PC-9 (cell line): ENCODE measurements at regions not wholly inside any gene's neighbourhood (a gene's known extent, or its start where the extent isn't known, plus 50 kb on each side); places are given as distances from the start of the nearest gene placed in this dataset.

Source experiments
- BruUV-seq: library from RNA; stranded (reverse); fragments of 400-500 nt; replicated peaks from 2 replicates; lab custom pipeline; 2021; lab: Mats Ljungman, UMichigan
- CTCF ChIA-PET: fragments of 300-600 bp; sonication (Branson Sonifier 250); formaldehyde crosslinking; loops from one replicate; lab custom pipeline; 2022; ENCODE audit warnings: antibody characterized with exemption; lab: Charles Lee
- POLR2A ChIA-PET: fragments of 300-600 bp; sonication (Branson Sonifier 250); formaldehyde crosslinking; loops from one replicate; lab custom pipeline; 2022; ENCODE audit warnings: antibody characterized with exemption; ENCODE audit not compliant: unreplicated experiment; lab: Charles Lee
- DNase-seq, 2 experiments: peaks; one replicate each; pipeline versions ENCODE4 v3.0.0 to v3.0.0-alpha.2; 2015 to 2022; ENCODE audit warnings: mixed read lengths in 1 of 2
- H2AFZ ChIP-seq: fragments of 200-600 bp; sonication (generic); 2 replicates; pipeline ENCODE4 v1.8.1; 2017; ENCODE audit warnings: antibody characterized with exemption
- H3F3A ChIP-seq: fragments of 200-600 bp; sonication (generic); 2 replicates; pipeline ENCODE4 v1.8.1; 2017; ENCODE audit warnings: antibody characterized with exemption, mild to moderate bottlenecking, low read depth; ENCODE audit not compliant: insufficient read depth
- H3K27ac ChIP-seq: fragments of 200-600 bp; sonication (generic); 2 replicates; pipeline ENCODE4 v1.6.1; 2016; ENCODE audit warnings: mixed run types
- H3K27me3 ChIP-seq: fragments of 200-600 bp; sonication (generic); 2 replicates; pipeline ENCODE4 v1.6.1; 2016; ENCODE audit warnings: low read depth, mixed run types; ENCODE audit not compliant: insufficient read depth
- H3K36me3 ChIP-seq: fragments of 200-600 bp; sonication (generic); 2 replicates; pipeline ENCODE4 v1.6.1; 2016; ENCODE audit warnings: low read depth, mixed run types
- H3K4me1 ChIP-seq: fragments of 200-600 bp; sonication (generic); replicated peaks from 2 replicates; pipeline ENCODE4 v1.6.1; 2016; ENCODE audit warnings: mixed run types; ENCODE audit not compliant: insufficient read depth
- H3K4me2 ChIP-seq: fragments of 200-600 bp; sonication (generic); 2 replicates; pipeline ENCODE4 v1.6.1; 2017; ENCODE audit warnings: mixed run types
- H3K4me3 ChIP-seq: fragments of 200-600 bp; sonication (generic); 2 replicates; pipeline ENCODE4 v1.6.1; 2016; ENCODE audit warnings: mixed run types
- H3K79me2 ChIP-seq: fragments of 200-600 bp; sonication (generic); 2 replicates; pipeline ENCODE4 v1.6.1; 2017; ENCODE audit warnings: low read depth, mixed run types
- H3K9me2 ChIP-seq: fragments of 200-600 bp; sonication (generic); 2 replicates; pipeline ENCODE4 v1.8.1; 2017; ENCODE audit warnings: mild to moderate bottlenecking; ENCODE audit not compliant: insufficient read depth
- H3K9me3 ChIP-seq: fragments of 200-600 bp; sonication (generic); 2 replicates; pipeline ENCODE4 v1.8.1; 2016; ENCODE audit warnings: low read depth; ENCODE audit not compliant: insufficient read depth
- H4K20me1 ChIP-seq: fragments of 200-600 bp; sonication (generic); 2 replicates; pipeline ENCODE4 v1.8.1; 2017; ENCODE audit not compliant: insufficient read depth
- EZH2 ChIP-seq: fragments of 200-600 bp; sonication (generic); IDR thresholded peaks from 2 replicates; pipeline ENCODE4 v1.8.0; 2017; ENCODE audit warnings: antibody characterized with exemption, low read depth
- intact Hi-C: fragments of 100-400 bp; cut with micrococcal nuclease; formaldehyde crosslinking; loops from one replicate; pipeline ENCODE4 v1.10.0; 2022; ENCODE audit not compliant: unreplicated experiment
- TF ChIP-seq, protein P1 (sequence below): fragments of 200-600 bp; sonication (generic); conservative IDR thresholded peaks from 2 replicates; pipeline ENCODE4 v1.6.1; 2017; ENCODE audit warnings: mixed run types, antibody characterized with exemption, mild to moderate bottlenecking, moderate library complexity

DNA sequence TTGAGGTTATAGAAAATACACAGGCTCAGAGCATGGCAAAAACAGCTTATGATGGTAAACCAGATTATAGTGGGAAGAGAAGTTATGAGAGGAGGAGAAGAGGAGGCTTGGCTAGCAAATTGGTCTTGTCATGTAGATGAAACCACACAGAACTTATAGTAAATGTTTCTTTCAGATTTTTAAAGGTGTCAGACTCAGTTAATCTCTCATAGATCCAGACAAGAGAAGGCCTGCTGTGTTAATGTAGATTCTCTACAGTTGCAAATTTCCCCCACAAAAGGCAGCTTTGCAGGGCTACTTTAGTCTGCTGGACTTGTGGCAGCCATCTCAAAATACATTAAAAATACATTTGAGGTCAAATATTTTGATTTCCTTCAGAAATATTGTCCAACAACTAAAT is 1731.7 kb downstream of the ARAP2 start:
- H3K4me2 ChIP-seq = no peak overlapping the region
- TF ChIP-seq, protein P1, sequence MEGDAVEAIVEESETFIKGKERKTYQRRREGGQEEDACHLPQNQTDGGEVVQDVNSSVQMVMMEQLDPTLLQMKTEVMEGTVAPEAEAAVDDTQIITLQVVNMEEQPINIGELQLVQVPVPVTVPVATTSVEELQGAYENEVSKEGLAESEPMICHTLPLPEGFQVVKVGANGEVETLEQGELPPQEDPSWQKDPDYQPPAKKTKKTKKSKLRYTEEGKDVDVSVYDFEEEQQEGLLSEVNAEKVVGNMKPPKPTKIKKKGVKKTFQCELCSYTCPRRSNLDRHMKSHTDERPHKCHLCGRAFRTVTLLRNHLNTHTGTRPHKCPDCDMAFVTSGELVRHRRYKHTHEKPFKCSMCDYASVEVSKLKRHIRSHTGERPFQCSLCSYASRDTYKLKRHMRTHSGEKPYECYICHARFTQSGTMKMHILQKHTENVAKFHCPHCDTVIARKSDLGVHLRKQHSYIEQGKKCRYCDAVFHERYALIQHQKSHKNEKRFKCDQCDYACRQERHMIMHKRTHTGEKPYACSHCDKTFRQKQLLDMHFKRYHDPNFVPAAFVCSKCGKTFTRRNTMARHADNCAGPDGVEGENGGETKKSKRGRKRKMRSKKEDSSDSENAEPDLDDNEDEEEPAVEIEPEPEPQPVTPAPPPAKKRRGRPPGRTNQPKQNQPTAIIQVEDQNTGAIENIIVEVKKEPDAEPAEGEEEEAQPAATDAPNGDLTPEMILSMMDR = no peak
- TF ChIP-seq EZH2 = no peak
- no peak overlapping the region for H3K4me3 ChIP-seq
- intact Hi-C loops = no loop called here
- H3K36me3 ChIP-seq = no peaks in the 10 kb centered on the region
- CTCF ChIA-PET = no interaction called here
- no peaks in the 10 kb centered on the region for H3K27me3 ChIP-seq
- no peaks in the 10 kb centered on the region for H3K9me2 ChIP-seq
- no peaks in the 10 kb centered on the region for H3K4me1 ChIP-seq
- H2AFZ ChIP-seq = no peak overlapping the region
- no peak for DNase-seq
- BruUV-seq = no TSS peak
- H3K27ac ChIP-seq = no peak overlapping the region
- POLR2A ChIA-PET = no interaction called here
- H3K9me3 ChIP-seq = no peaks in the 10 kb centered on the region
- H3F3A ChIP-seq = no peaks in the 10 kb centered on the region
- H3K79me2 ChIP-seq = no peaks in the 10 kb centered on the region
- H4K20me1 ChIP-seq = no peaks in the 10 kb centered on the region

- no peaks in the 10 kb centered on the region; the same call in 1 of the 2 replicates for H4K20me1 ChIP-seq
- H2AFZ ChIP-seq = no peak overlapping the region
- BruUV-seq = no TSS peak
- intact Hi-C loops = no loop called here
- H3K27me3 ChIP-seq = no peaks in the 10 kb centered on the region
- H3K27ac ChIP-seq = no peak overlapping the region
- no peaks in the 10 kb centered on the region for H3K9me2 ChIP-seq
- ChIA-PET POLR2A (no interaction called here), CTCF (no interaction called here)
- no peaks in the 10 kb centered on the region for H3K79me2 ChIP-seq
- no peak for DNase-seq
- no peaks in the 10 kb centered on the region for H3K36me3 ChIP-seq
- no peak overlapping the region for H3K4me3 ChIP-seq
- TF ChIP-seq, protein P1 = no peak
- no peak for TF ChIP-seq EZH2
- no peaks in the 10 kb centered on the region for H3F3A ChIP-seq
- no peaks in the 10 kb centered on the region for H3K9me3 ChIP-seq
- no peak overlapping the region for H3K4me2 ChIP-seq
- no peaks in the 10 kb centered on the region for H3K4me1 ChIP-seq
Observed at GRCh38 chr4:34516524-34516923, 1727.8 kb downstream of the ARAP2 start.

DNA sequence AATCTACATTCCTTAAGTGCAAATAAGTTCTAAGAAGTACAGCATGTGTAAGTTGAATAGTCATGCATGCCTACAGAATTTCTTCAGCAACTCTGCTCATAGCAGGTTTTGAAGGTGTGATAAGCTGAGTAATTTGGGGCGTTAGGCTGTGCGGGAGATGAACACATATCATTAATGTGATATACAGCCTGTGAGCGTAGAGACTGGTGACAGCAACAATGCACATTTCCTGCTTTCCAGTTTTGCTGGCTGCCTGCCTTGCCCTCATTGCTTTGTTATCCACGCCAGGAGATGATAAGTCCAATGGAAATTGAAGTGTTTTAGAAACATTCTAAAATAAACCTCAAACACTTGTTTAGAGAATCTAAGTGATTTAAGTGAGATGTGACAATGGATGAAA is 1709.4 kb downstream of the ARAP2 start:
- BruUV-seq = no TSS peak
- no peaks in the 10 kb centered on the region for H3K9me3 ChIP-seq
- DNase-seq = no peak
- TF ChIP-seq, protein P1 = no peak
- no peak for TF ChIP-seq EZH2
- POLR2A ChIA-PET = no interaction called here
- H3K4me1 ChIP-seq = no peaks in the 10 kb centered on the region
- H3K36me3 ChIP-seq = no peaks in the 10 kb centered on the region
- no peaks in the 10 kb centered on the region for H3K9me2 ChIP-seq
- CTCF ChIA-PET = no interaction called here
- H3K27me3 ChIP-seq = no peaks in the 10 kb centered on the region
- H3K4me3 ChIP-seq = no peak overlapping the region
- H4K20me1 ChIP-seq = no peaks in the 10 kb centered on the region
- intact Hi-C loops = no loop called here
- H3K4me2 ChIP-seq = no peak overlapping the region
- H3F3A ChIP-seq = no peaks in the 10 kb centered on the region
- H3K79me2 ChIP-seq = no peaks in the 10 kb centered on the region
- H2AFZ ChIP-seq = no peak overlapping the region
- H3K27ac ChIP-seq = no peak overlapping the region
